Spleen (tissue), 7 donors: ENCODE measurements at regions not wholly inside any gene's neighbourhood (a gene's known extent, or its start where the extent isn't known, plus 50 kb on each side); places are given as distances from the start of the nearest gene placed in this dataset.

Experiments
- POLR2A ChIP-seq, 3 donors: fragments of 450-650 bp; IDR thresholded peaks; one replicate each; pipeline ENCODE4 v1.5.1; 2017; ENCODE audit warnings: antibody characterized with exemption in 3 of 3, mild to moderate bottlenecking in 1 of 3
- POLR2AphosphoS5 ChIP-seq, 3 donors: sonication (generic); formaldehyde crosslinking; IDR thresholded peaks; one replicate each; pipeline ENCODE4 v1.5.1; 2017; ENCODE audit warnings: antibody characterized with exemption in 3 of 3
- TF ChIP-seq, protein P1 (sequence below), 11 experiments: fragments of 200-600 bp in 7 of 11; fragments of 450-650 bp in 4 of 11; sonication (generic) in 4 of 11; IDR thresholded peaks in 8 of 11; conservative IDR thresholded peaks in 3 of 11; 1 replicate in 7 of 11; 2 replicates in 4 of 11; pipeline versions ENCODE4 v1.4.0 to v1.8.0; 2016 to 2021; ENCODE audit warnings: antibody characterized with exemption in 11 of 11, inconsistent platforms in 4 of 11, mild to moderate bottlenecking in 1 of 11
- donor health status: DM: no; HTN: no; CAD: no; lungs with moderate emphysema.
- donor health status: DM: no; HTN: no; CAD: no.
- donor health status: DM: no; HTN: no; CAD: no.

DNA sequence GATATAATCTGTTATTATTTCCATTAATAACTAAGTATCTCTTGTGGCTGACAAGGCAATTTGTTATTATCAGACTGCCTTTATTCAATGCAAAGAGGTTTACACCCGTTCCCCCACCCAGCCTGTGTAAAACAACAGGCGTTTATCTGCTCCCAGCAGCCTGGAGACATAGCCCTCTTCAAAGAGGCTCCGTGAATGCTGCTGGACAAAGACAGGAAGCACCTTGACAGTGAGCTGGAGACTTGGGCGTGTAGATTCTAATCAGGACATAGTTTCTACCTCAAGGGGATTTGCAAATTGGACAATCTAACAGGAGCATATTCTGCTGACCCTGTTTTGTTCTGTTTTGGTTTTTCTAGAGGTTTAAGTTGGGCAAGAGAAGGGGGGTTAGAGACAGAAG, 733.0 kb upstream of the KIRREL3 start:
- TF ChIP-seq POLR2A (IDR thresholded peaks at IDR 0.05) (no peak), POLR2AphosphoS5 (IDR thresholded peaks at IDR 0.05) (no peak)
- TF ChIP-seq, protein P1, sequence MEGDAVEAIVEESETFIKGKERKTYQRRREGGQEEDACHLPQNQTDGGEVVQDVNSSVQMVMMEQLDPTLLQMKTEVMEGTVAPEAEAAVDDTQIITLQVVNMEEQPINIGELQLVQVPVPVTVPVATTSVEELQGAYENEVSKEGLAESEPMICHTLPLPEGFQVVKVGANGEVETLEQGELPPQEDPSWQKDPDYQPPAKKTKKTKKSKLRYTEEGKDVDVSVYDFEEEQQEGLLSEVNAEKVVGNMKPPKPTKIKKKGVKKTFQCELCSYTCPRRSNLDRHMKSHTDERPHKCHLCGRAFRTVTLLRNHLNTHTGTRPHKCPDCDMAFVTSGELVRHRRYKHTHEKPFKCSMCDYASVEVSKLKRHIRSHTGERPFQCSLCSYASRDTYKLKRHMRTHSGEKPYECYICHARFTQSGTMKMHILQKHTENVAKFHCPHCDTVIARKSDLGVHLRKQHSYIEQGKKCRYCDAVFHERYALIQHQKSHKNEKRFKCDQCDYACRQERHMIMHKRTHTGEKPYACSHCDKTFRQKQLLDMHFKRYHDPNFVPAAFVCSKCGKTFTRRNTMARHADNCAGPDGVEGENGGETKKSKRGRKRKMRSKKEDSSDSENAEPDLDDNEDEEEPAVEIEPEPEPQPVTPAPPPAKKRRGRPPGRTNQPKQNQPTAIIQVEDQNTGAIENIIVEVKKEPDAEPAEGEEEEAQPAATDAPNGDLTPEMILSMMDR (IDR thresholded peaks at IDR 0.05 in 8 of 11, conservative IDR thresholded peaks at IDR 0.05 in 3 of 11): no peak
